ENCODE measurements at regions not wholly inside any gene's neighbourhood (a gene's known extent, or its start where the extent isn't known, plus 50 kb on each side); places are given as distances from the start of the nearest gene placed in this dataset.

- TF ChIP-seq CTCF (IDR thresholded peaks at IDR 0.05; ENCODE audit: insufficient read depth, low read length, poor library complexity, severe bottlenecking), result no peak
- Histone ChIP-seq H3K36me3 (ENCODE audit: control insufficient read depth, insufficient read depth, low read length) (no peaks in the 10 kb centered on the region), H3K27me3 (replicated peaks; ENCODE audit: control insufficient read depth, insufficient read depth, low read length) (no peaks in the 10 kb centered on the region), H3K4me3 (replicated peaks; ENCODE audit: low read depth, low read length) (no peak overlapping the region)
- no peak for DNase-seq (ENCODE audit: extremely low read depth, insufficient read length)
These were observed 106.8 kb upstream of the CDIN1 start for GRCh38 chr15:36472672-36473071.

- no peaks in the 10 kb centered on the region for H3K27me3 ChIP-seq (replicated peaks; ENCODE audit: control insufficient read depth, insufficient read depth, low read length)
- TF ChIP-seq CTCF (IDR thresholded peaks at IDR 0.05; ENCODE audit: insufficient read depth, low read length, poor library complexity, severe bottlenecking), result no peak
- no peak for DNase-seq (ENCODE audit: extremely low read depth, insufficient read length)
- no peaks in the 10 kb centered on the region for H3K36me3 ChIP-seq (ENCODE audit: control insufficient read depth, insufficient read depth, low read length)
- no peak overlapping the region for H3K4me3 ChIP-seq (replicated peaks; ENCODE audit: low read depth, low read length)
These were observed 100.9 kb upstream of the CDIN1 start for GRCh38 chr15:36478561-36478960.

GRCh38 chr15:36479200-36479896, 100.1 kb upstream of the CDIN1 start:
- Histone ChIP-seq H3K27me3 (replicated peaks; ENCODE audit: control insufficient read depth, insufficient read depth, low read length) (no peaks in the 10 kb centered on the region), H3K36me3 (ENCODE audit: control insufficient read depth, insufficient read depth, low read length) (no peaks in the 10 kb centered on the region), H3K4me3 (replicated peaks; ENCODE audit: low read depth, low read length) (no peak overlapping the region)
- TF ChIP-seq CTCF (IDR thresholded peaks at IDR 0.05; ENCODE audit: insufficient read depth, low read length, poor library complexity, severe bottlenecking), result no peak
- DNase-seq (ENCODE audit: extremely low read depth, insufficient read length), result no peak

- Histone ChIP-seq H3K36me3 (ENCODE audit: control insufficient read depth, insufficient read depth, low read length) (no peaks in the 10 kb centered on the region), H3K4me3 (replicated peaks; ENCODE audit: low read depth, low read length) (no peak overlapping the region), H3K27me3 (replicated peaks; ENCODE audit: control insufficient read depth, insufficient read depth, low read length) (no peaks in the 10 kb centered on the region)
- TF ChIP-seq CTCF (IDR thresholded peaks at IDR 0.05; ENCODE audit: insufficient read depth, low read length, poor library complexity, severe bottlenecking), result no peak
- DNase-seq (ENCODE audit: extremely low read depth, insufficient read length), result no peak
These were observed 98.3 kb upstream of the CDIN1 start for GRCh38 chr15:36481156-36481555.

GRCh38 chr15:36483409-36483808, 96.0 kb upstream of the CDIN1 start:
- no peak for TF ChIP-seq CTCF (IDR thresholded peaks at IDR 0.05; ENCODE audit: insufficient read depth, low read length, poor library complexity, severe bottlenecking)
- H3K27me3 ChIP-seq (replicated peaks; ENCODE audit: control insufficient read depth, insufficient read depth, low read length), result no peaks in the 10 kb centered on the region
- DNase-seq (ENCODE audit: extremely low read depth, insufficient read length), result no peak

More at GRCh38 chr15:36483409-36483808, 96.0 kb upstream of the CDIN1 start:
- Histone ChIP-seq H3K4me3 (replicated peaks; ENCODE audit: low read depth, low read length) (no peak overlapping the region), H3K36me3 (ENCODE audit: control insufficient read depth, insufficient read depth, low read length) (no peaks in the 10 kb centered on the region)
